ENCODE measurements at regions not wholly inside any gene's neighbourhood (a gene's known extent, or its start where the extent isn't known, plus 50 kb on each side); places are given as distances from the start of the nearest gene placed in this dataset.
"Not testable (repeated sequence)": the region's sequence is repeated elsewhere in the genome, so short reads cannot be mapped to it uniquely, and the experiment has no call there.

GRCh38 chr9:39533001-39533762 lies 177.7 kb downstream of the SPATA31A1 start:
- not testable (repeated sequence) for H3K27ac ChIP-seq (ENCODE audit: low read depth, low read length, severe bottlenecking); H3K4me3 ChIP-seq (ENCODE audit: extremely low read depth, insufficient read depth, low read length, poor library complexity, severe bottlenecking); H3K9me3 ChIP-seq (ENCODE audit: control insufficient read depth, low read length); H3K36me3 ChIP-seq (ENCODE audit: control insufficient read depth, insufficient read depth, low read length); H3K4me1 ChIP-seq (ENCODE audit: control insufficient read depth, insufficient read depth, low read length, poor library complexity, severe bottlenecking)
- WGBS, 2 experiments (ENCODE audit: insufficient coverage in 2 of 2), result 100% methylated on average over 1 of the region's 38 CpGs; no CpG with 5 or more reads in 1 of the 2 experiments

GRCh38 chr9:39533763-39534548 lies 178.5 kb downstream of the SPATA31A1 start:
- H3K4me1 ChIP-seq (ENCODE audit: control insufficient read depth, insufficient read depth, low read length, poor library complexity, severe bottlenecking); H3K9me3 ChIP-seq (ENCODE audit: control insufficient read depth, low read length); H3K36me3 ChIP-seq (ENCODE audit: control insufficient read depth, insufficient read depth, low read length); H3K27ac ChIP-seq (ENCODE audit: low read depth, low read length, severe bottlenecking); H3K4me3 ChIP-seq (ENCODE audit: extremely low read depth, insufficient read depth, low read length, poor library complexity, severe bottlenecking): not testable (repeated sequence)
- 100% methylated on average over 8 of the region's 38 CpGs; no CpG with 5 or more reads in 1 of the 2 experiments for WGBS, 2 experiments (ENCODE audit: insufficient coverage in 2 of 2)

GRCh38 chr9:39534897-39535296 lies 179.4 kb downstream of the SPATA31A1 start:
- H3K9me3 ChIP-seq (ENCODE audit: control insufficient read depth, low read length); H3K4me3 ChIP-seq (ENCODE audit: extremely low read depth, insufficient read depth, low read length, poor library complexity, severe bottlenecking); H3K4me1 ChIP-seq (ENCODE audit: control insufficient read depth, insufficient read depth, low read length, poor library complexity, severe bottlenecking); H3K36me3 ChIP-seq (ENCODE audit: control insufficient read depth, insufficient read depth, low read length); H3K27ac ChIP-seq (ENCODE audit: low read depth, low read length, severe bottlenecking): not testable (repeated sequence)
- 72% methylated on average over 2 of the region's 11 CpGs; no CpG with 5 or more reads in 1 of the 2 experiments for WGBS, 2 experiments (ENCODE audit: insufficient coverage in 2 of 2)

GRCh38 chr9:39542157-39542556 lies 186.7 kb downstream of the SPATA31A1 start:
- H3K4me1 ChIP-seq (ENCODE audit: control insufficient read depth, insufficient read depth, low read length, poor library complexity, severe bottlenecking); H3K4me3 ChIP-seq (ENCODE audit: extremely low read depth, insufficient read depth, low read length, poor library complexity, severe bottlenecking); H3K9me3 ChIP-seq (ENCODE audit: control insufficient read depth, low read length); H3K27ac ChIP-seq (ENCODE audit: low read depth, low read length, severe bottlenecking); H3K36me3 ChIP-seq (ENCODE audit: control insufficient read depth, insufficient read depth, low read length): not testable (repeated sequence)
- no CpG with 5 or more reads among the region's 1 CpG for WGBS, 2 experiments (ENCODE audit: insufficient coverage in 2 of 2)

GRCh38 chr9:39545079-39545478 lies 189.6 kb downstream of the SPATA31A1 start:
- H3K36me3 ChIP-seq (ENCODE audit: control insufficient read depth, insufficient read depth, low read length); H3K4me3 ChIP-seq (ENCODE audit: extremely low read depth, insufficient read depth, low read length, poor library complexity, severe bottlenecking); H3K27ac ChIP-seq (ENCODE audit: low read depth, low read length, severe bottlenecking); H3K9me3 ChIP-seq (ENCODE audit: control insufficient read depth, low read length); H3K4me1 ChIP-seq (ENCODE audit: control insufficient read depth, insufficient read depth, low read length, poor library complexity, severe bottlenecking): not testable (repeated sequence)

- no CpG with 5 or more reads among the region's 2 CpGs for WGBS, 2 experiments (ENCODE audit: insufficient coverage in 2 of 2)
- not testable (repeated sequence) for H3K4me3 ChIP-seq (ENCODE audit: extremely low read depth, insufficient read depth, low read length, poor library complexity, severe bottlenecking); H3K4me1 ChIP-seq (ENCODE audit: control insufficient read depth, insufficient read depth, low read length, poor library complexity, severe bottlenecking); H3K27ac ChIP-seq (ENCODE audit: low read depth, low read length, severe bottlenecking); H3K36me3 ChIP-seq (ENCODE audit: control insufficient read depth, insufficient read depth, low read length); H3K9me3 ChIP-seq (ENCODE audit: control insufficient read depth, low read length)
These were observed 195.1 kb downstream of the SPATA31A1 start for GRCh38 chr9:39550573-39550972.

GRCh38 chr9:39551544-39551943 lies 196.1 kb downstream of the SPATA31A1 start:
- not testable (repeated sequence) for H3K27ac ChIP-seq (ENCODE audit: low read depth, low read length, severe bottlenecking); H3K9me3 ChIP-seq (ENCODE audit: control insufficient read depth, low read length); H3K36me3 ChIP-seq (ENCODE audit: control insufficient read depth, insufficient read depth, low read length); H3K4me1 ChIP-seq (ENCODE audit: control insufficient read depth, insufficient read depth, low read length, poor library complexity, severe bottlenecking); H3K4me3 ChIP-seq (ENCODE audit: extremely low read depth, insufficient read depth, low read length, poor library complexity, severe bottlenecking)
- WGBS, 2 experiments (ENCODE audit: insufficient coverage in 2 of 2), result 20 to 70% methylated on average over 1 of the region's 1 CpG

GRCh38 chr9:39552242-39552881 lies 196.9 kb downstream of the SPATA31A1 start:
- H3K36me3 ChIP-seq (ENCODE audit: control insufficient read depth, insufficient read depth, low read length); H3K27ac ChIP-seq (ENCODE audit: low read depth, low read length, severe bottlenecking); H3K4me1 ChIP-seq (ENCODE audit: control insufficient read depth, insufficient read depth, low read length, poor library complexity, severe bottlenecking); H3K9me3 ChIP-seq (ENCODE audit: control insufficient read depth, low read length); H3K4me3 ChIP-seq (ENCODE audit: extremely low read depth, insufficient read depth, low read length, poor library complexity, severe bottlenecking): not testable (repeated sequence)
- 0% methylated on average over 1 of the region's 3 CpGs; no CpG with 5 or more reads in 1 of the 2 experiments for WGBS, 2 experiments (ENCODE audit: insufficient coverage in 2 of 2)

- H3K36me3 ChIP-seq (ENCODE audit: control insufficient read depth, insufficient read depth, low read length); H3K9me3 ChIP-seq (ENCODE audit: control insufficient read depth, low read length); H3K27ac ChIP-seq (ENCODE audit: low read depth, low read length, severe bottlenecking); H3K4me3 ChIP-seq (ENCODE audit: extremely low read depth, insufficient read depth, low read length, poor library complexity, severe bottlenecking); H3K4me1 ChIP-seq (ENCODE audit: control insufficient read depth, insufficient read depth, low read length, poor library complexity, severe bottlenecking): not testable (repeated sequence)
- WGBS, 2 experiments (ENCODE audit: insufficient coverage in 2 of 2), result no CpG with 5 or more reads among the region's 1 CpG
These were observed 198.9 kb downstream of the SPATA31A1 start for GRCh38 chr9:39554352-39554751.

- not testable (repeated sequence) for H3K4me1 ChIP-seq (ENCODE audit: control insufficient read depth, insufficient read depth, low read length, poor library complexity, severe bottlenecking); H3K9me3 ChIP-seq (ENCODE audit: control insufficient read depth, low read length); H3K27ac ChIP-seq (ENCODE audit: low read depth, low read length, severe bottlenecking); H3K36me3 ChIP-seq (ENCODE audit: control insufficient read depth, insufficient read depth, low read length); H3K4me3 ChIP-seq (ENCODE audit: extremely low read depth, insufficient read depth, low read length, poor library complexity, severe bottlenecking)
- 98 to 100% methylated on average over 4 of the region's 8 CpGs for WGBS, 2 experiments (ENCODE audit: insufficient coverage in 2 of 2)
These were observed 203.9 kb downstream of the SPATA31A1 start for GRCh38 chr9:39559384-39559783.

GRCh38 chr9:39566782-39567181 lies 211.3 kb downstream of the SPATA31A1 start:
- not testable (repeated sequence) for H3K4me1 ChIP-seq (ENCODE audit: control insufficient read depth, insufficient read depth, low read length, poor library complexity, severe bottlenecking); H3K36me3 ChIP-seq (ENCODE audit: control insufficient read depth, insufficient read depth, low read length); H3K27ac ChIP-seq (ENCODE audit: low read depth, low read length, severe bottlenecking); H3K9me3 ChIP-seq (ENCODE audit: control insufficient read depth, low read length); H3K4me3 ChIP-seq (ENCODE audit: extremely low read depth, insufficient read depth, low read length, poor library complexity, severe bottlenecking)
- 0% methylated on average over 2 of the region's 6 CpGs; no CpG with 5 or more reads in 1 of the 2 experiments for WGBS, 2 experiments (ENCODE audit: insufficient coverage in 2 of 2)

Data from mesodermal cell (in vitro differentiated cells).